ENCODE measurements at regions not wholly inside any gene's neighbourhood (a gene's known extent, or its start where the extent isn't known, plus 50 kb on each side); places are given as distances from the start of the nearest gene placed in this dataset.
A peak's percentile ranks its signal among the peaks of the same experiment; 100 is the strongest.

GRCh38 chr16:6103561-6103960, 1006.0 kb upstream of the EEF2KMT start:
- WGBS (ENCODE audit: insufficient coverage), result 57% methylated on average over 1 of the region's 2 CpGs
- no peaks in the 10 kb centered on the region for H3K27me3 ChIP-seq (ENCODE audit: control insufficient read depth, insufficient read depth, low read length)
- DNase-seq, result no peak
- H3K4me1 ChIP-seq (ENCODE audit: control insufficient read depth, insufficient read depth, low read length), result no peaks in the 10 kb centered on the region
- no peaks in the 10 kb centered on the region for H3K9me3 ChIP-seq (replicated peaks; ENCODE audit: control insufficient read depth, low read depth, low read length)
- no peaks in the 10 kb centered on the region for H3K36me3 ChIP-seq (ENCODE audit: control insufficient read depth, insufficient read depth, low read length)
- no peak overlapping the region for H3K4me3 ChIP-seq (ENCODE audit: low read length)
- H3K27ac ChIP-seq (ENCODE audit: low read length), result no peak overlapping the region

GRCh38 chr16:6099102-6099501, 1001.5 kb upstream of the EEF2KMT start:
- WGBS (ENCODE audit: insufficient coverage), result 91% methylated on average over 4 of the region's 4 CpGs
- Histone ChIP-seq H3K4me3 (ENCODE audit: low read length) (no peak overlapping the region), H3K27me3 (ENCODE audit: control insufficient read depth, insufficient read depth, low read length) (no peaks in the 10 kb centered on the region), H3K27ac (ENCODE audit: low read length) (no peak overlapping the region), H3K4me1 (ENCODE audit: control insufficient read depth, insufficient read depth, low read length) (no peaks in the 10 kb centered on the region), H3K36me3 (ENCODE audit: control insufficient read depth, insufficient read depth, low read length) (no peaks in the 10 kb centered on the region), H3K9me3 (replicated peaks; ENCODE audit: control insufficient read depth, low read depth, low read length) (no peaks in the 10 kb centered on the region)
- no peak for DNase-seq

GRCh38 chr16:6096931-6097670, 999.5 kb upstream of the EEF2KMT start:
- Histone ChIP-seq H3K27me3 (ENCODE audit: control insufficient read depth, insufficient read depth, low read length) (no peaks in the 10 kb centered on the region), H3K36me3 (ENCODE audit: control insufficient read depth, insufficient read depth, low read length) (no peaks in the 10 kb centered on the region), H3K4me1 (ENCODE audit: control insufficient read depth, insufficient read depth, low read length) (no peaks in the 10 kb centered on the region), H3K27ac (ENCODE audit: low read length) (no peak overlapping the region), H3K9me3 (replicated peaks; ENCODE audit: control insufficient read depth, low read depth, low read length) (no peaks in the 10 kb centered on the region), H3K4me3 (ENCODE audit: low read length) (no peak overlapping the region)
- no peak for DNase-seq
- WGBS (ENCODE audit: insufficient coverage), result no CpG with 5 or more reads among the region's 7 CpGs

- Histone ChIP-seq H3K36me3 (ENCODE audit: control insufficient read depth, insufficient read depth, low read length) (no peaks in the 10 kb centered on the region), H3K9me3 (replicated peaks; ENCODE audit: control insufficient read depth, low read depth, low read length) (no peaks in the 10 kb centered on the region), H3K4me3 (ENCODE audit: low read length) (no peak overlapping the region), H3K27me3 (ENCODE audit: control insufficient read depth, insufficient read depth, low read length) (no peaks in the 10 kb centered on the region), H3K27ac (ENCODE audit: low read length) (no peak overlapping the region), H3K4me1 (ENCODE audit: control insufficient read depth, insufficient read depth, low read length) (no peaks in the 10 kb centered on the region)
- DNase-seq, result no peak
- WGBS (ENCODE audit: insufficient coverage), result no CpG with 5 or more reads among the region's 5 CpGs
Observed at GRCh38 chr16:6095414-6095813, 997.8 kb upstream of the EEF2KMT start.

GRCh38 chr16:6091021-6091420, 993.4 kb upstream of the EEF2KMT start:
- H3K9me3 ChIP-seq (replicated peaks; ENCODE audit: control insufficient read depth, low read depth, low read length), result no peaks in the 10 kb centered on the region
- H3K4me3 ChIP-seq (ENCODE audit: low read length), result no peak overlapping the region
- DNase-seq, result no peak
- no peak overlapping the region for H3K27ac ChIP-seq (ENCODE audit: low read length)
- 87% methylated on average over 1 of the region's 3 CpGs for WGBS (ENCODE audit: insufficient coverage)
- H3K27me3 ChIP-seq (ENCODE audit: control insufficient read depth, insufficient read depth, low read length), result no peaks in the 10 kb centered on the region
- no peaks in the 10 kb centered on the region for H3K4me1 ChIP-seq (ENCODE audit: control insufficient read depth, insufficient read depth, low read length)
- no peaks in the 10 kb centered on the region for H3K36me3 ChIP-seq (ENCODE audit: control insufficient read depth, insufficient read depth, low read length)

DNA sequence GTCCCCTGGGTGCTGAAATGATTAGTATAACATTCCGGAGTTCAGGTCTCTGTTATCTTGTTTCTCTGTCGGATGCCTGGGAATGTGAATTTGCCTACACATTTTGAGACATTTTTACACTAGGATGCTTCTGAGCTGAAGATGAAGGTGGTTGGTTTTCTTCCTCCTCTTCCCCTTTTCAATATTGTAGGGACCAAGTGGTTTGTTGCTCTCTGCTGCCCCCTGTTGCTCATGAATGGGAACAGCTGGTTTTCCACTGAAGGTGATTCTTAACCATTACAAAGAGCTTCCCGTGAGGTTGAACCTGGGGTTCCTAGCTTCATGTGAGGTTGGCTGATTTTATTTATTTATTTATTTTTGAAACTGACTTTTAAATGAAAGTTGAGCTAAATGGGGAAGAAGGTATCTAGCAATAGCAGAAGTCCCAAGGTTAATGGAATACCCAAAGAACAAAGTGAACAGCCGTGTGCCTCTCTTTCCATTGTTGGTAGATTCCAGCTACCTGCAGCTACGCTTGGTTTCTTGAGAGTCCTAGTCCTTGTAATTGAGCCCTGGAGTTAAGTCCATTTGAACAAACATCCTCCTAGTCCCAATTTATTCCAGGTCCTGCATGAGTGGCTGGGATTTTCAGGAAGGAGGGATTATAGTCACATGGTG, 983.9 kb upstream of the EEF2KMT start:
- Histone ChIP-seq H3K36me3 (ENCODE audit: control insufficient read depth, insufficient read depth, low read length) (no peaks in the 10 kb centered on the region), H3K27ac (ENCODE audit: low read length) (no peak overlapping the region), H3K4me1 (ENCODE audit: control insufficient read depth, insufficient read depth, low read length) (no peaks in the 10 kb centered on the region), H3K4me3 (ENCODE audit: low read length) (no peak overlapping the region), H3K9me3 (replicated peaks; ENCODE audit: control insufficient read depth, low read depth, low read length) (no peaks in the 10 kb centered on the region), H3K27me3 (ENCODE audit: control insufficient read depth, insufficient read depth, low read length) (no peaks in the 10 kb centered on the region)
- DNase-seq, result peak; percentile 27
- no CpG with 5 or more reads among the region's 5 CpGs for WGBS (ENCODE audit: insufficient coverage)

GRCh38 chr16:6076631-6077030, 979.0 kb upstream of the EEF2KMT start:
- H3K27ac ChIP-seq (ENCODE audit: low read length), result no peak overlapping the region
- no peaks in the 10 kb centered on the region for H3K4me1 ChIP-seq (ENCODE audit: control insufficient read depth, insufficient read depth, low read length)
- WGBS (ENCODE audit: insufficient coverage), result 56% methylated on average over 2 of the region's 2 CpGs
- no peak overlapping the region for H3K4me3 ChIP-seq (ENCODE audit: low read length)
- no peaks in the 10 kb centered on the region for H3K36me3 ChIP-seq (ENCODE audit: control insufficient read depth, insufficient read depth, low read length)
- no peaks in the 10 kb centered on the region for H3K9me3 ChIP-seq (replicated peaks; ENCODE audit: control insufficient read depth, low read depth, low read length)
- DNase-seq, result no peak
- no peaks in the 10 kb centered on the region for H3K27me3 ChIP-seq (ENCODE audit: control insufficient read depth, insufficient read depth, low read length)

- no peaks in the 10 kb centered on the region for H3K27me3 ChIP-seq (ENCODE audit: control insufficient read depth, insufficient read depth, low read length)
- 52% methylated on average over 3 of the region's 4 CpGs for WGBS (ENCODE audit: insufficient coverage)
- no peak overlapping the region for H3K4me3 ChIP-seq (ENCODE audit: low read length)
- no peaks in the 10 kb centered on the region for H3K4me1 ChIP-seq (ENCODE audit: control insufficient read depth, insufficient read depth, low read length)
- no peak overlapping the region for H3K27ac ChIP-seq (ENCODE audit: low read length)
- H3K36me3 ChIP-seq (ENCODE audit: control insufficient read depth, insufficient read depth, low read length), result no peaks in the 10 kb centered on the region
- DNase-seq, result no peak
- H3K9me3 ChIP-seq (replicated peaks; ENCODE audit: control insufficient read depth, low read depth, low read length), result no peaks in the 10 kb centered on the region
Observed at GRCh38 chr16:6068063-6068462, 970.5 kb upstream of the EEF2KMT start.

DNA sequence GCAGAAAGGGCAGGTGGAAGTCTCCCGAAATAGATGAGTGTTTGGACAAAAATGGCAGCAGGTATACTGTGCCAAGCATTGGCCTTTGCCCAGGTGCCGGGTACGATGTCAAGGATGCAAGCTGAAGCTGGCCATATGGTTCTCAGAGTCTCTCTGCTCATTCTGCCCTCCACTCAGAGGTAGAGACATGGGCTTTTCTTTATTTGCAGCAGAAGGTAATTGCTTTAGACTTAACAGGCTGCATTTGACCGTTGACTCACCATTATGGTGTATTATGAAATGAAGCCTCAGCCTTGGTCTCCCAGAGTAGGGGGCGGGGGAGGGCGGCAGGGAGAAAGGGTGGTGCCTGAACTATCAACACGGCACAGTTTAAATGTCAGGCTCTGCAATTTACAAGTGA, 969.1 kb upstream of the EEF2KMT start:
- Histone ChIP-seq H3K4me3 (ENCODE audit: low read length) (no peak overlapping the region), H3K4me1 (ENCODE audit: control insufficient read depth, insufficient read depth, low read length) (no peaks in the 10 kb centered on the region), H3K9me3 (replicated peaks; ENCODE audit: control insufficient read depth, low read depth, low read length) (no peaks in the 10 kb centered on the region), H3K36me3 (ENCODE audit: control insufficient read depth, insufficient read depth, low read length) (no peaks in the 10 kb centered on the region), H3K27me3 (ENCODE audit: control insufficient read depth, insufficient read depth, low read length) (no peaks in the 10 kb centered on the region), H3K27ac (ENCODE audit: low read length) (no peak overlapping the region)
- WGBS (ENCODE audit: insufficient coverage), result 44% methylated on average over 6 of the region's 7 CpGs
- DNase-seq, result no peak

DNA sequence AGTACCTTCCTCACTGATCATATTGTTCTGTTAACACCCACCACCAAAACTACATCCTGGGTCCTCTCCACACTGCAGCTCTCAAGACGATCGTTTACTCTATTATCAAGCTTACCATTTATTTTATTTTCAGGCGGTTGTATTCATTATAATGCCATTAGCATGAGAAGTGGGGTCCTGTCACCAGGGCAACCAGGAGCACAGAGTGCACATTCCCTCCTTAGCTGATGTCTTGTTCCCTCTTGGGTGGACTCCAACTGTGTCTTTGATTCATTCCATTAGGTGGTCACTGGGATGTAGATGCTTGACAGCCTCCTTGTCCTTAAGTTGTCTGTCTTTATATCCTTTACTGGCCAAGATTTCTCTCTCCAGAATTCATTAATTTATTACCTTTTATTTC, 965.9 kb upstream of the EEF2KMT start:
- no CpG with 5 or more reads among the region's 3 CpGs for WGBS (ENCODE audit: insufficient coverage)
- H3K27me3 ChIP-seq (ENCODE audit: control insufficient read depth, insufficient read depth, low read length), result no peaks in the 10 kb centered on the region
- H3K27ac ChIP-seq (ENCODE audit: low read length), result no peak overlapping the region
- H3K36me3 ChIP-seq (ENCODE audit: control insufficient read depth, insufficient read depth, low read length), result no peaks in the 10 kb centered on the region
- DNase-seq, result no peak
- H3K9me3 ChIP-seq (replicated peaks; ENCODE audit: control insufficient read depth, low read depth, low read length), result no peaks in the 10 kb centered on the region
- no peak overlapping the region for H3K4me3 ChIP-seq (ENCODE audit: low read length)
- H3K4me1 ChIP-seq (ENCODE audit: control insufficient read depth, insufficient read depth, low read length), result no peaks in the 10 kb centered on the region
